ENCODE measurements at regions not wholly inside any gene's neighbourhood (a gene's known extent, or its start where the extent isn't known, plus 50 kb on each side); places are given as distances from the start of the nearest gene placed in this dataset. TPM values are rescaled to one million over a fixed set of nuclear protein-coding genes. Genes with fewer than 3 reads are reported as not detected.
"Not testable (repeated sequence)": the region's sequence is repeated elsewhere in the genome, so short reads cannot be mapped to it uniquely, and the experiment has no call there.

GRCh38 chr15:30303968-30304367 is 89.4 kb downstream of the CHRFAM7A start:
- H3K4me3 ChIP-seq (replicated peaks in 1 of 3); H3K4me1 ChIP-seq; H3K36me3 ChIP-seq; intact Hi-C loops (cut with DNase I); H3K9me3 ChIP-seq; DNase-seq; H3K27me3 ChIP-seq; H3K27ac ChIP-seq: not testable (repeated sequence)
- WGBS, 2 donors: no CpG with 5 or more reads among the region's 3 CpGs

Small RNA genes lying in the stretch of these regions (small RNA-seq; reads per million reads assigned to genes)
- not detected for gene RNU6-17P
